HCT116 (cell line): ENCODE measurements at regions not wholly inside any gene's neighbourhood (a gene's known extent, or its start where the extent isn't known, plus 50 kb on each side); places are given as distances from the start of the nearest gene placed in this dataset.
A peak's percentile ranks its signal among the peaks of the same experiment; 100 is the strongest.

Source experiments
- ATAC-seq: fragments of 200-7000 bp; cut with Tn5 transposase; 2 replicates; pipeline ENCODE4 v1.9.1; 2020; ENCODE audit warnings: mild to moderate bottlenecking, moderate library complexity
- BruUV-seq: library from RNA; stranded (reverse); fragments of 400-500 nt; replicated peaks from 2 replicates; lab custom pipeline; 2021; lab: Mats Ljungman, UMichigan
- CTCF ChIA-PET: fragments of 300-600 bp; sonication (Branson Sonifier 250); formaldehyde crosslinking; loops from one replicate; lab custom pipeline; 2021; ENCODE audit warnings: antibody characterized with exemption; lab: Charles Lee
- POLR2A ChIA-PET: fragments of 300-600, 350-600 bp; sonication (Branson Sonifier 250); formaldehyde crosslinking; loops from one replicate; lab custom pipeline; 2021; ENCODE audit warnings: antibody characterized with exemption; lab: Charles Lee
- RAD21 ChIA-PET, 2 experiments: fragments of 300-600 bp; sonication (Branson Sonifier 250); formaldehyde crosslinking; loops; one replicate each; lab custom pipeline; 2023; ENCODE audit warnings: low total read pairs in 2 of 2; ENCODE audit not compliant: uncharacterized antibody in 2 of 2, unreplicated experiment in 2 of 2, low non-redundant PET in 1 of 2; lab: Charles Lee
- DNase-seq: peaks from one replicate; pipeline ENCODE4 v3.0.0-alpha.2; 2010; ENCODE audit warnings: low read depth, low spot score
- H2AFZ ChIP-seq: fragments of 200-600 bp; shearing (Covaris generic), sonication (generic); 2 replicates; pipeline ENCODE4 v1.6.1; 2017; ENCODE audit warnings: low read depth, mixed run types, mixed read lengths, antibody characterized with exemption, low read length; ENCODE audit not compliant: poor library complexity, severe bottlenecking
- H3K27ac ChIP-seq: 2 replicates; pipeline ENCODE4 v1.5.1; 2012; ENCODE audit warnings: low read depth, low read length
- H3K27me3 ChIP-seq: fragments of 200-600 bp; sonication (generic); 2 replicates; pipeline ENCODE4 v1.6.1; 2016; ENCODE audit warnings: mixed run types, low read length, mixed read lengths; ENCODE audit not compliant: insufficient read depth
- H3K36me3 ChIP-seq, 2 experiments: fragments of 200-500 bp in 1 of 2; fragments of 200-600 bp in 1 of 2; sonication (Bioruptor generic) in 1 of 2; sonication (generic) in 1 of 2; 2 replicates each; pipeline versions ENCODE4 v1.5.1 to v1.6.1; 2014 to 2016; ENCODE audit warnings: low read length in 2 of 2, inconsistent platforms in 1 of 2, mixed read lengths in 1 of 2, mixed run types in 1 of 2; ENCODE audit not compliant: insufficient read depth in 2 of 2, control insufficient read depth in 1 of 2
- H3K4me1 ChIP-seq, 2 experiments: fragments of 200-600 bp in 1 of 2; sonication (generic) in 1 of 2; 2 replicates each; pipeline versions ENCODE4 v1.5.1 to v1.6.1; 2012 to 2017; ENCODE audit warnings: low read length in 2 of 2, inconsistent platforms in 1 of 2, mild to moderate bottlenecking in 1 of 2, mixed read lengths in 1 of 2, mixed run types in 1 of 2, moderate library complexity in 1 of 2; ENCODE audit not compliant: insufficient read depth in 2 of 2, control insufficient read depth in 1 of 2
- H3K4me2 ChIP-seq: fragments of 200-600 bp; sonication (generic); 2 replicates; pipeline ENCODE4 v1.6.1; 2017; ENCODE audit warnings: mixed run types, low read length, mixed read lengths
- H3K4me3 ChIP-seq, 2 experiments: fragments of 200-600 bp in 1 of 2; sonication (generic) in 1 of 2; replicated peaks in 1 of 2; 2 replicates each; pipeline ENCODE4 v1.5.1; 2011 to 2016; ENCODE audit warnings: low read length in 2 of 2, control low read depth in 1 of 2, low read depth in 1 of 2, mild to moderate bottlenecking in 1 of 2, mixed read lengths in 1 of 2, mixed run types in 1 of 2
- H3K79me2 ChIP-seq: fragments of 200-600 bp; sonication (generic); 2 replicates; pipeline ENCODE4 v1.6.1; 2017; ENCODE audit warnings: mild to moderate bottlenecking, mixed run types, low read length, moderate library complexity, mixed read lengths; ENCODE audit not compliant: insufficient read depth
- H3K9ac ChIP-seq: fragments of 200-600 bp; sonication (generic); 2 replicates; pipeline ENCODE4 v1.6.1; 2016; ENCODE audit warnings: low read length, mixed read lengths
- H3K9me2 ChIP-seq: fragments of 200-600 bp; sonication (generic), shearing (Covaris generic); 2 replicates; pipeline ENCODE4 v1.6.1; 2017; ENCODE audit warnings: mixed run types, mild to moderate bottlenecking, moderate library complexity; ENCODE audit not compliant: insufficient read depth
- H3K9me3 ChIP-seq, 2 experiments: fragments of 200-500 bp in 1 of 2; fragments of 200-600 bp in 1 of 2; sonication (Bioruptor generic) in 1 of 2; sonication (generic) in 1 of 2; 2 replicates each; pipeline ENCODE4 v1.6.1; 2014 to 2017; ENCODE audit warnings: low read length in 2 of 2, mixed read lengths in 2 of 2, inconsistent platforms in 1 of 2, low read depth in 1 of 2, mild to moderate bottlenecking in 1 of 2, mixed run types in 1 of 2, moderate library complexity in 1 of 2; ENCODE audit not compliant: control insufficient read depth in 1 of 2, insufficient read depth in 1 of 2
- H4K20me1 ChIP-seq: fragments of 200-600 bp; sonication (generic), shearing (Covaris generic); 2 replicates; pipeline ENCODE4 v1.6.1; 2017; ENCODE audit warnings: mixed run types, mild to moderate bottlenecking, moderate library complexity; ENCODE audit not compliant: insufficient read depth
- CEBPB ChIP-seq: IDR thresholded peaks from 2 replicates; pipeline ENCODE4 v1.6.1; 2012; ENCODE audit warnings: low read depth
- EZH2phosphoT487 ChIP-seq: fragments of 200-600 bp; IDR thresholded peaks from 2 replicates; pipeline ENCODE4 v1.6.1; 2018; ENCODE audit warnings: antibody characterized with exemption, borderline replicate concordance
- FOSL1 ChIP-seq: IDR thresholded peaks from 2 replicates; pipeline ENCODE4 v1.6.1; 2012; ENCODE audit warnings: low read depth
- SIN3A ChIP-seq: IDR thresholded peaks from 2 replicates; pipeline ENCODE4 v1.6.1; 2012; ENCODE audit warnings: low read depth
- intact Hi-C: fragments of 100-400 bp; cut with micrococcal nuclease; formaldehyde crosslinking; loops from 2 replicates; pipeline ENCODE4 v1.10.0; 2022
- TF ChIP-seq, protein P1 (sequence below), 3 experiments: fragments of 200-600 bp in 1 of 3; sonication (generic) in 1 of 3; IDR thresholded peaks in 2 of 3; conservative IDR thresholded peaks in 1 of 3; 2 replicates each; pipeline ENCODE4 v1.5.1; 2012 to 2017; ENCODE audit warnings: low read depth in 2 of 3, low read length in 2 of 3, antibody characterized with exemption in 1 of 3, borderline replicate concordance in 1 of 3, control low read depth in 1 of 3, mild to moderate bottlenecking in 1 of 3, mixed read lengths in 1 of 3, mixed run types in 1 of 3, moderate library complexity in 1 of 3; ENCODE audit not compliant: insufficient read depth in 1 of 3

DNA sequence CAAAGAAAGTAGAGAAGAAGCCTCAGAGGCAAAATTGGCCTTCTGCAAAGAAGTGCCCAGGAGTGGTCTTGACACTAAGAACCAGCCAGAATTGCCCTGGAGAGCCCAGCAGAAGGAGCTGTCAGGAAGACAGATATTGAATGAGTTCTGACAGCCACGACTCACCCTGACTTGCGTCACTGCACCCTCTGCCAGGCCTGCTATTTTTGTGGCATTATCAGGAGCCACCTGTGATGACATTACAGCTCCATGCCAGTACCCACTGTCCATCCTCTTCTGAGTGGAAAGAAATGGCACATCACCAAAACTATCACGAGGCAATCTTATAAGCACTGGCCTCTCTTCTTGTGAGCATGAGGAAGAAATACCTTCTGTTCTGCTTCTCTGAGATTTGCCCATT is 67.7 kb downstream of the SMIM20 start:
- H3K4me3 ChIP-seq: no peak overlapping the region
- H4K20me1 ChIP-seq: no peaks in the 10 kb centered on the region
- no peak overlapping the region for H2AFZ ChIP-seq
- CTCF ChIA-PET: no interaction called here
- no peaks in the 10 kb centered on the region for H3K9me3 ChIP-seq
- DNase-seq: no peak
- no peaks in the 10 kb centered on the region for H3K36me3 ChIP-seq
- H3K4me1 ChIP-seq: no peaks in the 10 kb centered on the region
- no peak overlapping the region for H3K9ac ChIP-seq
- H3K4me2 ChIP-seq: no peak overlapping the region
- no peak overlapping the region for H3K27ac ChIP-seq
- RAD21 ChIA-PET: no interaction called here
- no TSS peak for BruUV-seq
- peak; percentile 61 for TF ChIP-seq CEBPB
- TF ChIP-seq FOSL1: no peak
- TF ChIP-seq, all 23 proteins: peak for 1
- Histone ChIP-seq H3K79me2 (no peaks in the 10 kb centered on the region), H3K9me2 (no peaks in the 10 kb centered on the region), H3K27me3 (no peaks in the 10 kb centered on the region)
- intact Hi-C loops: no loop called here
- ATAC-seq: no peak
- POLR2A ChIA-PET: no interaction called here

DNA sequence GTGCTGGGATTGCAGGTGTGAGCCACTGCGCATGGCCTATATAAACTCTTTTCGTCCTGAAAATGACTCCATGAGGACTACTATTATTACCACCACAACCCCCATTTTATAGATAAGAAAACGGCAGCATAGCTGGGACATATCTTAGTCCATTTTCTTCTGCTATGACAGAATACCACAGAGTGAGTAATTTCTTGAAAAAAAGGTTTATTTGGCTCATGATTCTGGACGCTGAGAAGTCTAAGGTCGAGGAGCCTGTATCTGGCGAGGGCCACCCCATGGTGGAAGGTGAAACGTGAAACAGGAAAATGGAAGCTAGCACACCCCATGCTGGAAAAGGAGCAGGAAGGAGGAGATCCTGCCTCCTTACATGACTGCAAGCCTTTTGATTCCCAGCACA is 68.9 kb downstream of the SMIM20 start:
- intact Hi-C loops: no loop called here
- BruUV-seq: no TSS peak

More for the DNA sequence above, 68.9 kb downstream of the SMIM20 start:
- TF ChIP-seq, protein P1, sequence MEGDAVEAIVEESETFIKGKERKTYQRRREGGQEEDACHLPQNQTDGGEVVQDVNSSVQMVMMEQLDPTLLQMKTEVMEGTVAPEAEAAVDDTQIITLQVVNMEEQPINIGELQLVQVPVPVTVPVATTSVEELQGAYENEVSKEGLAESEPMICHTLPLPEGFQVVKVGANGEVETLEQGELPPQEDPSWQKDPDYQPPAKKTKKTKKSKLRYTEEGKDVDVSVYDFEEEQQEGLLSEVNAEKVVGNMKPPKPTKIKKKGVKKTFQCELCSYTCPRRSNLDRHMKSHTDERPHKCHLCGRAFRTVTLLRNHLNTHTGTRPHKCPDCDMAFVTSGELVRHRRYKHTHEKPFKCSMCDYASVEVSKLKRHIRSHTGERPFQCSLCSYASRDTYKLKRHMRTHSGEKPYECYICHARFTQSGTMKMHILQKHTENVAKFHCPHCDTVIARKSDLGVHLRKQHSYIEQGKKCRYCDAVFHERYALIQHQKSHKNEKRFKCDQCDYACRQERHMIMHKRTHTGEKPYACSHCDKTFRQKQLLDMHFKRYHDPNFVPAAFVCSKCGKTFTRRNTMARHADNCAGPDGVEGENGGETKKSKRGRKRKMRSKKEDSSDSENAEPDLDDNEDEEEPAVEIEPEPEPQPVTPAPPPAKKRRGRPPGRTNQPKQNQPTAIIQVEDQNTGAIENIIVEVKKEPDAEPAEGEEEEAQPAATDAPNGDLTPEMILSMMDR (IDR thresholded peaks at IDR 0.05 in 2 of 3, conservative IDR thresholded peaks at IDR 0.05 in 1 of 3; ENCODE audit: borderline replicate concordance in 1 of 3, insufficient read depth in 1 of 3, low read depth in 2 of 3, low read length in 2 of 3): no peak
- TF ChIP-seq SIN3A: no peak
- no peak for TF ChIP-seq FOSL1
- TF ChIP-seq EZH2phosphoT487: no peak
- CTCF ChIA-PET: no interaction called here
- Histone ChIP-seq H3K4me3 (no peak overlapping the region), H2AFZ (no peak overlapping the region), H3K9me2 (no peaks in the 10 kb centered on the region), H3K4me2 (no peak overlapping the region), H3K79me2 (no peaks in the 10 kb centered on the region), H4K20me1 (no peaks in the 10 kb centered on the region), H3K9ac (no peak overlapping the region), H3K4me1 (peaks cover 0 to 2% of the 10 kb centered on the region in 2 experiments; a peak in 1 of 4 replicates), H3K27ac (no peak overlapping the region), H3K36me3 (no peaks in the 10 kb centered on the region), H3K9me3 (no peaks in the 10 kb centered on the region), H3K27me3 (no peaks in the 10 kb centered on the region)
- ATAC-seq: no peak
- POLR2A ChIA-PET: no interaction called here
- RAD21 ChIA-PET: no interaction called here
- no peak for DNase-seq
